Hepatocyte (in vitro differentiated cells): ENCODE measurements at regions not wholly inside any gene's neighbourhood (a gene's known extent, or its start where the extent isn't known, plus 50 kb on each side); places are given as distances from the start of the nearest gene placed in this dataset.

Source experiments
- DNase-seq: peaks from one replicate; pipeline ENCODE4 v3.0.0-alpha.2; 2016; ENCODE audit warnings: low spot score
- H2AFZ ChIP-seq: fragments of 200-600 bp; sonication (generic); 2 replicates; pipeline ENCODE4 v1.6.0; 2016; ENCODE audit warnings: antibody characterized with exemption, mild to moderate bottlenecking
- H3K27ac ChIP-seq: fragments of 200-600 bp; sonication (generic); 2 replicates; pipeline ENCODE4 v1.5.1; 2016; ENCODE audit warnings: mild to moderate bottlenecking
- H3K27me3 ChIP-seq: fragments of 200-600 bp; sonication (generic); 2 replicates; pipeline ENCODE4 v1.6.1; 2016
- H3K36me3 ChIP-seq: fragments of 200-600 bp; sonication (generic); replicated peaks from 2 replicates; pipeline ENCODE4 v1.5.1; 2016; ENCODE audit warnings: low read depth; ENCODE audit not compliant: insufficient read depth
- H3K4me1 ChIP-seq: fragments of 200-600 bp; sonication (generic); 2 replicates; pipeline ENCODE4 v1.5.1; 2016; ENCODE audit warnings: mild to moderate bottlenecking, moderate library complexity; ENCODE audit not compliant: insufficient read depth
- H3K4me2 ChIP-seq: fragments of 200-600 bp; sonication (generic); 2 replicates; pipeline ENCODE4 v1.6.0; 2016
- H3K4me3 ChIP-seq: fragments of 200-600 bp; sonication (generic); 2 replicates; pipeline ENCODE4 v1.5.1; 2016; ENCODE audit warnings: mild to moderate bottlenecking
- H3K79me2 ChIP-seq: fragments of 200-600 bp; sonication (generic); 2 replicates; pipeline ENCODE4 v1.6.0; 2017; ENCODE audit warnings: mild to moderate bottlenecking
- H3K9me2 ChIP-seq: fragments of 200-600 bp; sonication (generic); replicated peaks from 2 replicates; pipeline ENCODE4 v1.6.0; 2017; ENCODE audit warnings: mild to moderate bottlenecking; ENCODE audit not compliant: insufficient read depth
- H3K9me3 ChIP-seq: fragments of 200-600 bp; sonication (generic); 2 replicates; pipeline ENCODE4 v1.5.1; 2016; ENCODE audit warnings: low read depth, mild to moderate bottlenecking
- H4K20me1 ChIP-seq: fragments of 200-600 bp; sonication (generic); 2 replicates; pipeline ENCODE4 v1.6.0; 2016; ENCODE audit warnings: mild to moderate bottlenecking; ENCODE audit not compliant: insufficient read depth, poor library complexity, severe bottlenecking
- EZH2 ChIP-seq: fragments of 200-600 bp; sonication (generic); IDR thresholded peaks from 2 replicates; pipeline ENCODE4 v1.6.1; 2016; ENCODE audit warnings: antibody characterized with exemption, mild to moderate bottlenecking, borderline replicate concordance
- EZH2phosphoT487 ChIP-seq: fragments of 200-600 bp; sonication (generic); IDR thresholded peaks from one replicate; pipeline ENCODE4 v1.6.1; 2018; ENCODE audit warnings: antibody characterized with exemption, mild to moderate bottlenecking, low read depth, moderate library complexity; ENCODE audit not compliant: unreplicated experiment, severe bottlenecking
- WGBS: methylation state at CpG from one replicate; pipeline ENCODE4 v1.1.6; 2016; ENCODE audit warnings: low lambda C conversion rate; ENCODE audit errors: missing lambda C conversion rate; 5-methylcytosine and 5-hydroxymethylcytosine counted together
- TF ChIP-seq, protein P1 (sequence below): fragments of 200-600 bp; sonication (generic); IDR thresholded peaks from 2 replicates; pipeline ENCODE4 v1.5.1; 2016; ENCODE audit warnings: antibody characterized with exemption, mild to moderate bottlenecking; ENCODE audit not compliant: poor library complexity

DNA sequence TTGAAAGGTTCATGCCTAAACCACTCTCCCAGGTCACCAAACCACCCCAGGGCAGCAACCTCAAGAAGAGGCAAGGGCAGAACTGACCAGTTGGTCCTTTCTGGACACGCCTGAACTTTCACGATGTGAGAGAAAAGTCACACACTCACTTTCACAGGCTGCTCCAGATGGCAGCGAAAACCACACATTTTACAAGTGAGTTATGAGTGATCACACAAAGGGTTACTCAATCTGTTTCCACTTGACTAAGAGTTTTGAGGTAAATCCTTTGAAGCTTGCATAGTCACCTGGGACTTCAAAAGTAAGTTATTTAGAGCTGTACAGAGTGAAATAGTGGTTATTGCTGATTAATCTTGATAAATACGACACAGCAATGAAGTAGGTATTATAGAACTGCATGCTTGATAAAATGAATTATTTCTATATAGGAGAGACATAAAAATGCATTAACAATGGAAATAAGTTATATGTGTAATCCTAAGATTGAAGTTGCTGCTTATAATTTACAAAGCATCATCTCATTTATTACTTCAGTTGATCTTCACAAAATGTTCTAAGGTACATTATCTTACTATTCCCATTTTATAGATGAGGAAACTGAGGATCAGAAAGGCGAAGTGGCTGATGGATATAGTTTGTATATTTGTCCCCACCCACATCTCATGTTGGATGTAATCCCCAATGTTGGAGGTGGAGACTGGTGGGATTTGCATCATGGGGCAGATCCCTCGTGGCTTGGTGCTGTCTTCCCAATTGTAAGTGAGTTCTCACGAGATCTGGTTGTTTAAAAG, 103.0 kb upstream of the KLF3 start:
- no peak for DNase-seq
- Histone ChIP-seq H2AFZ (no peak overlapping the region), H3K4me1 (peaks cover 11% of the 10 kb centered on the region), H3K27ac (no peak overlapping the region), H3K27me3 (no peaks in the 10 kb centered on the region), H3K4me3 (no peak overlapping the region), H3K79me2 (no peaks in the 10 kb centered on the region), H3K36me3 (no peaks in the 10 kb centered on the region), H4K20me1 (no peaks in the 10 kb centered on the region), H3K9me3 (no peaks in the 10 kb centered on the region), H3K4me2 (no peak overlapping the region), H3K9me2 (no peaks in the 10 kb centered on the region)
- TF ChIP-seq, protein P1, sequence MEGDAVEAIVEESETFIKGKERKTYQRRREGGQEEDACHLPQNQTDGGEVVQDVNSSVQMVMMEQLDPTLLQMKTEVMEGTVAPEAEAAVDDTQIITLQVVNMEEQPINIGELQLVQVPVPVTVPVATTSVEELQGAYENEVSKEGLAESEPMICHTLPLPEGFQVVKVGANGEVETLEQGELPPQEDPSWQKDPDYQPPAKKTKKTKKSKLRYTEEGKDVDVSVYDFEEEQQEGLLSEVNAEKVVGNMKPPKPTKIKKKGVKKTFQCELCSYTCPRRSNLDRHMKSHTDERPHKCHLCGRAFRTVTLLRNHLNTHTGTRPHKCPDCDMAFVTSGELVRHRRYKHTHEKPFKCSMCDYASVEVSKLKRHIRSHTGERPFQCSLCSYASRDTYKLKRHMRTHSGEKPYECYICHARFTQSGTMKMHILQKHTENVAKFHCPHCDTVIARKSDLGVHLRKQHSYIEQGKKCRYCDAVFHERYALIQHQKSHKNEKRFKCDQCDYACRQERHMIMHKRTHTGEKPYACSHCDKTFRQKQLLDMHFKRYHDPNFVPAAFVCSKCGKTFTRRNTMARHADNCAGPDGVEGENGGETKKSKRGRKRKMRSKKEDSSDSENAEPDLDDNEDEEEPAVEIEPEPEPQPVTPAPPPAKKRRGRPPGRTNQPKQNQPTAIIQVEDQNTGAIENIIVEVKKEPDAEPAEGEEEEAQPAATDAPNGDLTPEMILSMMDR: no peak
- TF ChIP-seq EZH2: no peak
- no peak for TF ChIP-seq EZH2phosphoT487
- 78% methylated on average over 7 of the region's 7 CpGs for WGBS

DNA sequence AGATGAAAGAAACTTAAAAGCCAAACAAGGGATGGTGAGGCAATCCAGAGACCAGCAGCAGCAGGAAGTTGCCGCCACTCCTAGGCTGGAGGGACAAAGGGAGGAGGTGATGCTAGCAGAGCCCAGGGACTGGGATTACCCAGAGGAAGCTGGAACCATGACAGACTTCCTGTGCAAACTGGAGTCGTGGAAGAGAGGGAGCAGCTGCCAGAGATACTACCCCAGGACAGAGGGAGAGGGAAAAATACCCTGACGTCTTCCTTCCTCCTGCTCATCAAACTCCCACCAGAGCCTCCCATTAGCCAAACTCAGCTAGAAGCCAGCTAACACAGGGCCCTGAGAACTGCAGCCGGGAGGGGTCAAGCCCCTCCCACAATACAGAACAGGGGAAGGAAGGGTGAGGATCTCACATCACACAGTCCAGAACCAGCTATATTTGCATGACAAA, 101.2 kb upstream of the KLF3 start:
- 66% methylated on average over 4 of the region's 4 CpGs for WGBS
- Histone ChIP-seq H3K4me2 (no peak overlapping the region), H3K27me3 (no peaks in the 10 kb centered on the region), H2AFZ (no peak overlapping the region), H3K4me1 (peaks cover 11% of the 10 kb centered on the region), H3K9me3 (no peaks in the 10 kb centered on the region), H3K79me2 (no peaks in the 10 kb centered on the region), H3K4me3 (no peak overlapping the region), H3K36me3 (no peaks in the 10 kb centered on the region), H3K9me2 (no peaks in the 10 kb centered on the region), H4K20me1 (no peaks in the 10 kb centered on the region), H3K27ac (no peak overlapping the region)
- TF ChIP-seq EZH2phosphoT487: no peak
- TF ChIP-seq EZH2: no peak
- TF ChIP-seq, protein P1: no peak
- DNase-seq: no peak

DNA sequence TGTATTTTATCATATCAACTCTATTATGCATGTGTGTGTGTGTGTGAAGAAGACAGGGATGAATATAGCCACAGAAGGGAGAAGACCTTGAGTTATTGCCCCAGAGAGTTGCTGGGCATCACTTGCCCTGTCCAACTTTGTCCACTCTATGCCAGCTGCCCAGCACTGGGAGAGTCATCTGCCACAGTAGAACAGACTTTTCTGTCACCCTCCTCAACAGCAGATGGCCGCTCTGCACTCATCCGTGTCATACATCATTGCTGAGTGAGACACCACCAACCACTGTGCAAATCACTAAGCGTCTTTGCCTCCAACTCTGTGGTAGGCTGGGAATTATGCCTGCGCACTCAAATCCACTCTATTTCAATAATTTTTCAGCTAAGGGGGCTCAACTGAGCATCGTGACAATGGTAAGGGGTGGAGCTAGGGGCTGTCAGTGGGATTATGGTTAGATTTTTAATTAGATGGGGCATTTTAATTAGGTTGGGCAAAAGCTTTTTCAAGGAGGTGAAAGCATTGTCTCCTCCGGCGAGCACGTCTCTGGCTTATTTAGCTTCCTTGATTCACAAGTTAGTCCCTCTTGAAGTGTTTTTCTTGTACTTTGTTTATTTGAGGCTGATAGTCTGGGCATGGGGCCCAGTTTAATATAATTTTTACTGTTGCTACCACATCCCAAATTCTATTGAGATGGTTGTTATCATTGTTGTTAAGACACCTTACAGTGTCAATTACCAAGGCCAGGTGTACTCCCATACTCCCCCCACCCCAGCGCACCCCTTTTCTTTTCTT, 100.1 kb upstream of the KLF3 start:
- H3K4me2 ChIP-seq: no peak overlapping the region
- no peak overlapping the region for H3K27ac ChIP-seq
- no peaks in the 10 kb centered on the region for H3K27me3 ChIP-seq
- H3K4me1 ChIP-seq: peaks cover 11% of the 10 kb centered on the region
- no peak overlapping the region for H2AFZ ChIP-seq
- DNase-seq: no peak
- no peaks in the 10 kb centered on the region for H4K20me1 ChIP-seq
- no peaks in the 10 kb centered on the region for H3K9me3 ChIP-seq
- TF ChIP-seq EZH2phosphoT487 (no peak), EZH2 (no peak)
- TF ChIP-seq, protein P1: no peak
- H3K9me2 ChIP-seq: no peaks in the 10 kb centered on the region
- H3K36me3 ChIP-seq: no peaks in the 10 kb centered on the region
- no peak overlapping the region for H3K4me3 ChIP-seq
- no peaks in the 10 kb centered on the region for H3K79me2 ChIP-seq
- 85% methylated on average over 9 of the region's 9 CpGs for WGBS
